ENCODE measurements at regions not wholly inside any gene's neighbourhood (a gene's known extent, or its start where the extent isn't known, plus 50 kb on each side); places are given as distances from the start of the nearest gene placed in this dataset.

- H3K4me3 ChIP-seq, result no peak overlapping the region
- no peak overlapping the region for H3K27ac ChIP-seq
- peaks cover 0 to 5% of the 10 kb centered on the region in 2 donors for H3K4me1 ChIP-seq (replicated peaks in 1 of 2)
- ATAC-seq (replicated peaks in 6 of 8), result no peak
- in situ Hi-C loops (cut with MboI; ENCODE audit: low pct_unique_long_range_greater_than_20kb in 2 of 9, low sequenced_read_pairs in 9 of 9, unreplicated experiment in 9 of 9), result no loop called here
- WGBS, 10 experiments, result 0 to 100% (median 55%) methylated on average over 1 of the region's 1 CpG; no CpG with 5 or more reads in 2 of the 10 experiments
These were observed 347.0 kb downstream of the CSNK1G3 start for GRCh38 chr5:123858938-123859337.

- ATAC-seq (replicated peaks in 6 of 8), result no peak
- Histone ChIP-seq H3K4me3 (no peak overlapping the region), H3K4me1 (replicated peaks in 1 of 2) (peaks cover 0 to 5% of the 10 kb centered on the region in 2 donors), H3K27ac (no peak overlapping the region)
- whole genome bisulfite sequencing, 10 experiments, result 0 to 100% (median 60%) methylated on average over 1 of the region's 1 CpG; no CpG with 5 or more reads in 1 of the 10 experiments
- in situ Hi-C loops (cut with MboI; ENCODE audit: low pct_unique_long_range_greater_than_20kb in 2 of 9, low sequenced_read_pairs in 9 of 9, unreplicated experiment in 9 of 9), result no loop called here
These were observed 344.8 kb downstream of the CSNK1G3 start for GRCh38 chr5:123856766-123857165.

- in situ Hi-C loops (cut with MboI; ENCODE audit: low pct_unique_long_range_greater_than_20kb in 2 of 9, low sequenced_read_pairs in 9 of 9, unreplicated experiment in 9 of 9), result no loop called here
These were observed 343.6 kb downstream of the CSNK1G3 start for GRCh38 chr5:123855609-123856008.

GRCh38 chr5:123845356-123846100, 333.6 kb downstream of the CSNK1G3 start:
- Histone ChIP-seq H3K27ac (no peak overlapping the region), H3K4me3 (no peak overlapping the region), H3K4me1 (replicated peaks in 1 of 2) (no peaks in the 10 kb centered on the region)
- 48 to 98% (median 67%) methylated on average over 1 to 6 of the region's 6 CpGs; no CpG with 5 or more reads in 1 of the 10 experiments for WGBS, 10 experiments
- in situ Hi-C loops (cut with MboI; ENCODE audit: low pct_unique_long_range_greater_than_20kb in 2 of 9, low sequenced_read_pairs in 9 of 9, unreplicated experiment in 9 of 9), result no loop called here
- ATAC-seq (replicated peaks in 6 of 8), result no peak

More at GRCh38 chr5:123855609-123856008, 343.6 kb downstream of the CSNK1G3 start:
- Histone ChIP-seq H3K4me1 (replicated peaks in 1 of 2) (peaks cover 0 to 5% of the 10 kb centered on the region in 2 donors), H3K27ac (no peak overlapping the region), H3K4me3 (no peak overlapping the region)
- no peak for ATAC-seq (replicated peaks in 6 of 8)

GRCh38 chr5:123844873-123845272, 332.9 kb downstream of the CSNK1G3 start:
- no peak overlapping the region for H3K4me3 ChIP-seq
- no peak overlapping the region for H3K27ac ChIP-seq
- no peaks in the 10 kb centered on the region for H3K4me1 ChIP-seq (replicated peaks in 1 of 2)
- in situ Hi-C loops (cut with MboI; ENCODE audit: low pct_unique_long_range_greater_than_20kb in 2 of 9, low sequenced_read_pairs in 9 of 9, unreplicated experiment in 9 of 9), result no loop called here
- WGBS, 10 experiments, result 0 to 83% (median 50%) methylated on average over 1 of the region's 1 CpG; no CpG with 5 or more reads in 6 of the 10 experiments
- ATAC-seq (replicated peaks in 6 of 8), result peak in 5 of 8 experiments; percentile 52 to 73 (median 57)

- H3K4me3 ChIP-seq, result no peak overlapping the region
- no peak overlapping the region for H3K27ac ChIP-seq
- 12 to 45% (median 18%) methylated on average over 1 to 4 of the region's 4 CpGs; no CpG with 5 or more reads in 2 of the 10 experiments for WGBS, 10 experiments
- in situ Hi-C loops (cut with MboI; ENCODE audit: low pct_unique_long_range_greater_than_20kb in 2 of 9, low sequenced_read_pairs in 9 of 9, unreplicated experiment in 9 of 9), result no loop called here
- H3K4me1 ChIP-seq (replicated peaks in 1 of 2), result peaks cover 4 to 14% of the 10 kb centered on the region in 2 donors
- peak in 2 of 8 experiments; percentile 17 to 90 for ATAC-seq (replicated peaks in 6 of 8)
These were observed 323.4 kb downstream of the CSNK1G3 start for GRCh38 chr5:123835421-123835820.

- peaks cover 4 to 6% of the 10 kb centered on the region in 2 donors for H3K4me1 ChIP-seq (replicated peaks in 1 of 2)
- no peak overlapping the region for H3K27ac ChIP-seq
- WGBS, 10 experiments, result 54 to 100% (median 93%) methylated on average over 1 to 2 of the region's 2 CpGs
- in situ Hi-C loops (cut with MboI; ENCODE audit: low pct_unique_long_range_greater_than_20kb in 2 of 9, low sequenced_read_pairs in 9 of 9, unreplicated experiment in 9 of 9), result no loop called here
- no peak overlapping the region for H3K4me3 ChIP-seq
- ATAC-seq (replicated peaks in 6 of 8), result no peak
These were observed 318.6 kb downstream of the CSNK1G3 start for GRCh38 chr5:123830575-123830974.

GRCh38 chr5:123827811-123828210, 315.8 kb downstream of the CSNK1G3 start:
- ATAC-seq (replicated peaks in 6 of 8), result no peak
- Histone ChIP-seq H3K4me1 (replicated peaks in 1 of 2) (no peaks in the 10 kb centered on the region), H3K27ac (no peak overlapping the region), H3K4me3 (no peak overlapping the region)
- 49 to 100% (median 95%) methylated on average over 1 to 2 of the region's 2 CpGs; no CpG with 5 or more reads in 2 of the 10 experiments for WGBS, 10 experiments
- in situ Hi-C loops (cut with MboI; ENCODE audit: low pct_unique_long_range_greater_than_20kb in 2 of 9, low sequenced_read_pairs in 9 of 9, unreplicated experiment in 9 of 9), result no loop called here

GRCh38 chr5:123819833-123820232, 307.9 kb downstream of the CSNK1G3 start:
- Histone ChIP-seq H3K4me1 (replicated peaks in 1 of 2) (peaks cover 12 to 17% of the 10 kb centered on the region in 2 donors), H3K4me3 (no peak overlapping the region), H3K27ac (no peak overlapping the region)
- peak in 1 of 8 experiments; percentile 96 for ATAC-seq (replicated peaks in 6 of 8)
- in situ Hi-C loops (cut with MboI; ENCODE audit: low pct_unique_long_range_greater_than_20kb in 2 of 9, low sequenced_read_pairs in 9 of 9, unreplicated experiment in 9 of 9), result no loop called here
- WGBS, 10 experiments, result 20 to 100% (median 95%) methylated on average over 1 to 4 of the region's 4 CpGs; no CpG with 5 or more reads in 1 of the 10 experiments

- in situ Hi-C loops (cut with MboI; ENCODE audit: low pct_unique_long_range_greater_than_20kb in 2 of 9, low sequenced_read_pairs in 9 of 9, unreplicated experiment in 9 of 9), result no loop called here
- ATAC-seq (replicated peaks in 6 of 8), result peak in 2 of 8 experiments; percentile 23 to 59
These were observed 307.4 kb downstream of the CSNK1G3 start for GRCh38 chr5:123819386-123819785.

GRCh38 chr5:123817267-123817666, 305.3 kb downstream of the CSNK1G3 start:
- in situ Hi-C loops (cut with MboI; ENCODE audit: low pct_unique_long_range_greater_than_20kb in 2 of 9, low sequenced_read_pairs in 9 of 9, unreplicated experiment in 9 of 9), result no loop called here
- no peak for ATAC-seq (replicated peaks in 6 of 8)
- WGBS, 10 experiments, result 67 to 100% (median 94%) methylated on average over 1 to 2 of the region's 2 CpGs; no CpG with 5 or more reads in 2 of the 10 experiments
- Histone ChIP-seq H3K4me1 (replicated peaks in 1 of 2) (peaks cover 35 to 42% of the 10 kb centered on the region in 2 donors), H3K27ac (no peak overlapping the region), H3K4me3 (no peak overlapping the region)

More at GRCh38 chr5:123819386-123819785, 307.4 kb downstream of the CSNK1G3 start:
- Histone ChIP-seq H3K27ac (no peak overlapping the region), H3K4me1 (replicated peaks in 1 of 2) (peaks cover 17 to 21% of the 10 kb centered on the region in 2 donors), H3K4me3 (no peak overlapping the region)
- WGBS, 10 experiments, result 10 to 90% (median 71%) methylated on average over 2 to 3 of the region's 3 CpGs; no CpG with 5 or more reads in 1 of the 10 experiments

- no peak for ATAC-seq (replicated peaks in 6 of 8)
- in situ Hi-C loops (cut with MboI; ENCODE audit: low pct_unique_long_range_greater_than_20kb in 2 of 9, low sequenced_read_pairs in 9 of 9, unreplicated experiment in 9 of 9), result no loop called here
- peak overlapping the region; percentile 54 to 80 for H3K27ac ChIP-seq
- 15 to 70% (median 51%) methylated on average over 1 to 6 of the region's 8 CpGs; no CpG with 5 or more reads in 1 of the 10 experiments for WGBS, 10 experiments
- peak overlapping the region in 1 of 5 donors; percentile 15 for H3K4me3 ChIP-seq
- peaks cover 58 to 66% of the 10 kb centered on the region in 2 donors for H3K4me1 ChIP-seq (replicated peaks in 1 of 2)
These were observed 303.0 kb downstream of the CSNK1G3 start for GRCh38 chr5:123814801-123815470.

- peaks cover 67 to 74% of the 10 kb centered on the region in 2 donors for H3K4me1 ChIP-seq (replicated peaks in 1 of 2)
- peak overlapping the region; percentile 54 to 80 for H3K27ac ChIP-seq
- H3K4me3 ChIP-seq, result peak overlapping the region in 3 of 5 donors; percentile 0 to 15 (median 3)
- in situ Hi-C loops (cut with MboI; ENCODE audit: low pct_unique_long_range_greater_than_20kb in 2 of 9, low sequenced_read_pairs in 9 of 9, unreplicated experiment in 9 of 9), result no loop called here
- 0 to 62% (median 1%) methylated on average over 1 to 10 of the region's 10 CpGs for WGBS, 10 experiments
- ATAC-seq (replicated peaks in 6 of 8), result peak; percentile 63 to 92 (median 88)
These were observed 302.1 kb downstream of the CSNK1G3 start for GRCh38 chr5:123813937-123814624.

Data from motor neuron (in vitro differentiated cells).